K562 (cell line): ENCODE measurements at regions not wholly inside any gene's neighbourhood (a gene's known extent, or its start where the extent isn't known, plus 50 kb on each side); places are given as distances from the start of the nearest gene placed in this dataset.

Source experiments
- ATAC-seq: fragments of 200-7000 bp; cut with Tn5 transposase; 3 replicates; pipeline ENCODE4 v1.9.1; 2020; ENCODE audit warnings: moderate library complexity
- BruUV-seq: library from RNA; stranded (reverse); fragments of 400-500 nt; replicated peaks from 2 replicates; lab custom pipeline; 2021; lab: Mats Ljungman, UMichigan
- CTCF ChIA-PET: fragments of 300-600 bp; formaldehyde crosslinking; extraction: SDS; loops from one replicate; lab custom pipeline; 2021; ENCODE audit warnings: low intra/inter-chr PET ratio; lab: Yijun Ruan, JAX
- POLR2A ChIA-PET: fragments of 300-600, 350-650 bp; sonication (Branson Sonifier 250); formaldehyde crosslinking; extraction: SDS; loops from one replicate; lab custom pipeline; 2021; ENCODE audit warnings: antibody characterized with exemption, inconsistent platforms; lab: Yijun Ruan, JAX
- DNase-seq, 4 experiments: peaks; one replicate each; pipeline versions ENCODE4 v3.0.0 to v3.0.0-alpha.2; 2011 to 2018; ENCODE audit warnings: low spot score in 3 of 4, mixed read lengths in 3 of 4; ENCODE audit errors: extremely low read depth in 1 of 4
- FAIRE-seq: peaks from 2 replicates; lab custom pipeline; 2011; peaks lifted over from hg19 to GRCh38; lab: Jason Lieb, UNC
- H2AFZ ChIP-seq: 2 replicates; pipeline ENCODE4 v1.6.0; 2011; ENCODE audit warnings: low read depth, low read length, control low read depth, inconsistent platforms
- H3K27ac ChIP-seq: fragments of 200-600 bp; 3 replicates; pipeline ENCODE4 v1.8.0; 2011; ENCODE audit warnings: low read depth, mild to moderate bottlenecking, control low read depth, inconsistent platforms, low read length, moderate library complexity, mixed read lengths; ENCODE audit errors: extremely low read depth
- H3K27me3 ChIP-seq, 2 experiments: fragments of 300-600 bp in 1 of 2; 2 replicates in 1 of 2; 3 replicates in 1 of 2; pipeline versions ENCODE4 v1.6.0 to v1.8.0; 2011; ENCODE audit warnings: inconsistent platforms in 2 of 2, low read length in 2 of 2, mild to moderate bottlenecking in 1 of 2, mixed read lengths in 1 of 2, moderate library complexity in 1 of 2; ENCODE audit not compliant: control insufficient read depth in 2 of 2, insufficient read depth in 2 of 2
- H3K36me3 ChIP-seq: fragments of 300-600 bp; 3 replicates; pipeline ENCODE4 v1.8.0; 2011; ENCODE audit warnings: mild to moderate bottlenecking, low read length, inconsistent platforms; ENCODE audit not compliant: control insufficient read depth, insufficient read depth
- H3K4me1 ChIP-seq, 2 experiments: fragments of 200-600 bp in 1 of 2; replicated peaks in 1 of 2; 2 replicates in 1 of 2; 3 replicates in 1 of 2; pipeline versions ENCODE4 v1.5.1 to v1.8.0; 2011; ENCODE audit warnings: inconsistent platforms in 2 of 2, low read length in 2 of 2, mild to moderate bottlenecking in 1 of 2, mixed read lengths in 1 of 2, moderate library complexity in 1 of 2; ENCODE audit not compliant: control insufficient read depth in 2 of 2, insufficient read depth in 2 of 2
- H3K4me2 ChIP-seq: 2 replicates; pipeline ENCODE4 v1.6.1; 2011; ENCODE audit warnings: low read length, control low read depth, inconsistent platforms, mixed read lengths; ENCODE audit not compliant: insufficient read depth
- H3K4me3 ChIP-seq: fragments of 200-600 bp; sonication (generic), shearing (Covaris generic); 2 replicates; pipeline ENCODE4 v1.5.1; 2016; ENCODE audit warnings: control low read depth, inconsistent platforms
- H3K79me2 ChIP-seq: fragments of 200-600 bp; 3 replicates; pipeline ENCODE4 v1.8.0; 2011; ENCODE audit warnings: low read length, inconsistent platforms; ENCODE audit not compliant: control insufficient read depth, insufficient read depth
- H3K9ac ChIP-seq, 2 experiments: 2 replicates each; pipeline versions ENCODE4 v1.6.0 to v1.6.1; 2011; ENCODE audit warnings: low read depth in 2 of 2, low read length in 2 of 2, control low read depth in 1 of 2, inconsistent platforms in 1 of 2, mild to moderate bottlenecking in 1 of 2, mixed read lengths in 1 of 2; ENCODE audit not compliant: insufficient read depth in 1 of 2
- H3K9me1 ChIP-seq: one replicate; pipeline ENCODE4 v1.6.0; 2011; ENCODE audit warnings: inconsistent platforms, mild to moderate bottlenecking, low read length, moderate library complexity; ENCODE audit not compliant: control insufficient read depth, insufficient read depth
- H3K9me3 ChIP-seq: replicated peaks from 2 replicates; pipeline ENCODE4 v1.5.1; 2011; ENCODE audit warnings: low read depth, low read length, inconsistent platforms; ENCODE audit not compliant: control insufficient read depth, insufficient read depth
- H4K20me1 ChIP-seq: replicated peaks from 2 replicates; pipeline ENCODE4 v1.6.1; 2011; ENCODE audit warnings: low read length, inconsistent platforms, mixed read lengths; ENCODE audit not compliant: control insufficient read depth, insufficient read depth
- ATF1 ChIP-seq, 2 experiments: fragments of 450-650 bp in 1 of 2; IDR thresholded peaks; 2 replicates each; pipeline ENCODE4 v1.6.1; 2016; ENCODE audit warnings: missing compliant biosample characterization in 1 of 2, missing genetic modification characterization in 1 of 2
- ELF1 ChIP-seq: fragments of 200-800 bp; sonication (Bioruptor generic); IDR thresholded peaks from 2 replicates; pipeline ENCODE4 v1.6.1; 2016; ENCODE audit warnings: missing genetic modification characterization, missing compliant biosample characterization
- GABPA ChIP-seq: fragments of 200-800 bp; sonication (Bioruptor generic); conservative IDR thresholded peaks from 2 replicates; pipeline ENCODE4 v1.6.1; 2016; ENCODE audit warnings: low read depth, missing genetic modification characterization, missing compliant biosample characterization
- HMGN3 ChIP-seq: IDR thresholded peaks from 2 replicates; pipeline ENCODE4 v1.6.1; 2011; ENCODE audit warnings: borderline replicate concordance, low read depth, mild to moderate bottlenecking, mixed read lengths, low read length; ENCODE audit not compliant: insufficient read length; ENCODE audit errors: extremely low read depth
- ILK ChIP-seq: fragments of 450-650 bp; IDR thresholded peaks from 2 replicates; pipeline ENCODE4 v1.6.1; 2016; ENCODE audit warnings: missing genetic modification characterization, low read depth, mild to moderate bottlenecking, missing compliant biosample characterization, moderate library complexity, borderline replicate concordance
- MED1 ChIP-seq: sonication (generic); formaldehyde crosslinking; IDR thresholded peaks from 2 replicates; pipeline ENCODE4 v1.8.1; 2023; ENCODE audit warnings: missing genetic modification reagents, borderline replicate concordance
- RUNX1 ChIP-seq: sonication (generic); IDR thresholded peaks from 2 replicates; pipeline ENCODE4 v1.6.1; 2016; ENCODE audit warnings: antibody characterized with exemption, low read depth
- TAF9B ChIP-seq: fragments of 450-650 bp; IDR thresholded peaks from 2 replicates; pipeline ENCODE4 v1.6.1; 2018; ENCODE audit warnings: mild to moderate bottlenecking; ENCODE audit not compliant: partially characterized antibody
- TARDBP ChIP-seq: fragments of 450-650 bp; IDR thresholded peaks from 2 replicates; pipeline ENCODE4 v1.6.1; 2016
- TBP ChIP-seq: optimal IDR thresholded peaks from 2 replicates; pipeline ENCODE3; 2011; ENCODE audit warnings: low read depth, low read length, improper control_type of control experiment
- ZFP36 ChIP-seq: fragments of 150-350 bp; IDR thresholded peaks from 2 replicates; pipeline ENCODE4 v1.6.1; 2018; ENCODE audit warnings: low read length, low read depth; ENCODE audit not compliant: partially characterized antibody
- ZNF24 ChIP-seq: fragments of 450-650 bp; IDR thresholded peaks from 2 replicates; pipeline ENCODE4 v1.6.1; 2016
- WGBS: fragments of 100-300 bp; shearing (Covaris generic); methylation state at CpG from one replicate; pipeline ENCODE4 v1.1.6; 2016; ENCODE audit warnings: low coverage, mixed read lengths; ENCODE audit not compliant: insufficient coverage; ENCODE audit errors: missing lambda C conversion rate; 5-methylcytosine and 5-hydroxymethylcytosine counted together
- in situ Hi-C: fragments of 300-500 bp; cut with MboI; formaldehyde crosslinking; loops from 4 replicates; pipeline ENCODE4 v1.15.0; 2018; ENCODE audit warnings: inconsistent platforms, mixed read lengths
- intact Hi-C: fragments of 100-400 bp; cut with micrococcal nuclease; formaldehyde crosslinking; loops from 2 replicates; pipeline ENCODE4 v1.14.2; 2022
- TF ChIP-seq, protein P1 (sequence below): fragments of 450-650 bp; IDR thresholded peaks from 2 replicates; pipeline ENCODE4 v1.6.1; 2016; ENCODE audit warnings: low read depth
- TF ChIP-seq, protein P2 (sequence below): sonication (generic); formaldehyde crosslinking; IDR thresholded peaks from 2 replicates; pipeline ENCODE4 v1.8.1; 2023; ENCODE audit warnings: mild to moderate bottlenecking, missing genetic modification reagents

DNA sequence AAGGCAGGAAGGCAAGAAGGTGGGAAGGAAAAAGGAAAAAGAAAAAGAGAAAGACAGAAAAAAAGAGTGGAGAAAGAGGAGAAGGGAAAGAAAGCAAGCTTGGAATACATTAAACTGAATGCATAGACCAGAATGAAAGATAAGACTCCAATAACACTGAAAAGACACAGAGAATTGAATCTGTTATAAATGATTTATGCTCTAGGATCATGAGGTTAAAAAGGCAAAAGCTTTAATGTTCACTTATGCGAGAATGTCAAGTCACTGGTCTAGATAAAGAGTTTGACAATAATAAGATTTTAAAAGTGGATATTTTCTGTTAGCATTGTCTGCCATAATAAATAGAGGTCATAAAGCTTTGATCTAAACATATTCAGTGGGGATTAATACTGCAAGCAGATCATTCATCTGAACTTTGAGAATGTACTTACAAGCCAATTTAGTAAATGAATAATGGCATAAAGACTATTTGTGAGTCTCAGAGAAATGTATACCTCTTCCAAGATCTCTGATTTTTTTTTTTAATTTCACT is 1069.2 kb upstream of the SLC39A10 start:
- Histone ChIP-seq H4K20me1 (no peaks in the 10 kb centered on the region), H3K27ac (no peak overlapping the region), H3K9me3 (no peaks in the 10 kb centered on the region), H3K4me3 (no peak overlapping the region), H3K4me1 (no peaks in the 10 kb centered on the region), H3K9me1 (no peaks in the 10 kb centered on the region), H3K27me3 (no peaks in the 10 kb centered on the region), H3K36me3 (no peaks in the 10 kb centered on the region), H2AFZ (no peak overlapping the region), H3K9ac (no peak overlapping the region), H3K4me2 (no peak overlapping the region), H3K79me2 (no peaks in the 10 kb centered on the region)
- in situ Hi-C loops (no loop called here), intact Hi-C loops (no loop called here)
- BruUV-seq = no TSS peak
- no peak for FAIRE-seq
- 0% methylated on average over 1 of the region's 1 CpG for WGBS
- no peak for DNase-seq
- ChIA-PET CTCF (no interaction called here), POLR2A (no interaction called here)
- no peak for ATAC-seq
- TF ChIP-seq RUNX1 (no peak), ZNF24 (no peak), ILK (no peak), ATF1 (CRISPR knock-in tag; IDR thresholded peaks at IDR 0.05) (no peak), ATF1 (tag; IDR thresholded peaks at IDR 0.05) (no peak), TBP (no peak), GABPA (tag) (no peak), ZFP36 (no peak), TAF9B (no peak), HMGN3 (no peak), MED1 (no peak), TARDBP (no peak), ELF1 (tag) (no peak)
- TF ChIP-seq, protein P1, sequence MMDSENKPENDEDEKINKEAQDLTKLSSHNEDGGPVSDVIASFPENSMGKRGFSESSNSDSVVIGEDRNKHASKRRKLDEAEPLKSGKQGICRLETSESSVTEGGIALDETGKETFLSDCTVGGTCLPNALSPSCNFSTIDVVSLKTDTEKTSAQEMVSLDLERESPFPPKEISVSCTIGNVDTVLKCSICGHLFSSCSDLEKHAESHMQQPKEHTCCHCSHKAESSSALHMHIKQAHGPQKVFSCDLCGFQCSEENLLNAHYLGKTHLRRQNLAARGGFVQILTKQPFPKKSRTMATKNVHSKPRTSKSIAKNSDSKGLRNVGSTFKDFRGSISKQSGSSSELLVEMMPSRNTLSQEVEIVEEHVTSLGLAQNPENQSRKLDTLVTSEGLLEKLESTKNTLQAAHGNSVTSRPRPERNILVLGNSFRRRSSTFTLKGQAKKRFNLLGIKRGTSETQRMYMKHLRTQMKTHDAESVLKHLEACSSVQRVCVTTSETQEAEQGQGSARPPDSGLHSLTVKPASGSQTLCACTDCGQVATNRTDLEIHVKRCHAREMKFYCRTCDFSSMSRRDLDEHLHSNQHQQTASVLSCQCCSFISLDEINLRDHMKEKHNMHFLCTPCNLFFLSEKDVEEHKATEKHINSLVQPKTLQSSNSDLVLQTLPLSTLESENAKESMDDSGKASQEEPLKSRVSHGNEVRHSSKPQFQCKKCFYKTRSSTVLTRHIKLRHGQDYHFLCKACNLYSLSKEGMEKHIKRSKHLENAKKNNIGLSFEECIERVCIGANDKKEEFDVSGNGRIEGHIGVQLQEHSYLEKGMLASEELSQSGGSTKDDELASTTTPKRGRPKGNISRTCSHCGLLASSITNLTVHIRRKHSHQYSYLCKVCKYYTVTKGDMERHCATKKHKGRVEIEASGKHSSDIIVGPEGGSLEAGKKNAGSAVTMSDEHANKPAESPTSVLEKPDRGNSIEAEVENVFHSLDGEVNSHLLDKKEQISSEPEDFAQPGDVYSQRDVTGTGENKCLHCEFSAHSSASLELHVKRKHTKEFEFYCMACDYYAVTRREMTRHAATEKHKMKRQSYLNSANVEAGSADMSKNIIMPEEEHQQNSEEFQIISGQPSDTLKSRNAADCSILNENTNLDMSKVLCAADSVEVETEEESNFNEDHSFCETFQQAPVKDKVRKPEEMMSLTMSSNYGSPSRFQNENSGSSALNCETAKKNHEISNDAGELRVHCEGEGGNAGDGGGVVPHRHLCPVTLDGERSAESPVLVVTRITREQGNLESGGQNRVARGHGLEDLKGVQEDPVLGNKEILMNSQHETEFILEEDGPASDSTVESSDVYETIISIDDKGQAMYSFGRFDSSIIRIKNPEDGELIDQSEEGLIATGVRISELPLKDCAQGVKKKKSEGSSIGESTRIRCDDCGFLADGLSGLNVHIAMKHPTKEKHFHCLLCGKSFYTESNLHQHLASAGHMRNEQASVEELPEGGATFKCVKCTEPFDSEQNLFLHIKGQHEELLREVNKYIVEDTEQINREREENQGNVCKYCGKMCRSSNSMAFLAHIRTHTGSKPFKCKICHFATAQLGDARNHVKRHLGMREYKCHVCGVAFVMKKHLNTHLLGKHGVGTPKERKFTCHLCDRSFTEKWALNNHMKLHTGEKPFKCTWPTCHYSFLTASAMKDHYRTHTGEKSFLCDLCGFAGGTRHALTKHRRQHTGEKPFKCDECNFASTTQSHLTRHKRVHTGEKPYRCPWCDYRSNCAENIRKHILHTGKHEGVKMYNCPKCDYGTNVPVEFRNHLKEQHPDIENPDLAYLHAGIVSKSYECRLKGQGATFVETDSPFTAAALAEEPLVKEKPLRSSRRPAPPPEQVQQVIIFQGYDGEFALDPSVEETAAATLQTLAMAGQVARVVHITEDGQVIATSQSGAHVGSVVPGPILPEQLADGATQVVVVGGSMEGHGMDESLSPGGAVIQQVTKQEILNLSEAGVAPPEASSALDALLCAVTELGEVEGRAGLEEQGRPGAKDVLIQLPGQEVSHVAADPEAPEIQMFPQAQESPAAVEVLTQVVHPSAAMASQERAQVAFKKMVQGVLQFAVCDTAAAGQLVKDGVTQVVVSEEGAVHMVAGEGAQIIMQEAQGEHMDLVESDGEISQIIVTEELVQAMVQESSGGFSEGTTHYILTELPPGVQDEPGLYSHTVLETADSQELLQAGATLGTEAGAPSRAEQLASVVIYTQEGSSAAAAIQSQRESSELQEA = no peak
- TF ChIP-seq, protein P2, sequence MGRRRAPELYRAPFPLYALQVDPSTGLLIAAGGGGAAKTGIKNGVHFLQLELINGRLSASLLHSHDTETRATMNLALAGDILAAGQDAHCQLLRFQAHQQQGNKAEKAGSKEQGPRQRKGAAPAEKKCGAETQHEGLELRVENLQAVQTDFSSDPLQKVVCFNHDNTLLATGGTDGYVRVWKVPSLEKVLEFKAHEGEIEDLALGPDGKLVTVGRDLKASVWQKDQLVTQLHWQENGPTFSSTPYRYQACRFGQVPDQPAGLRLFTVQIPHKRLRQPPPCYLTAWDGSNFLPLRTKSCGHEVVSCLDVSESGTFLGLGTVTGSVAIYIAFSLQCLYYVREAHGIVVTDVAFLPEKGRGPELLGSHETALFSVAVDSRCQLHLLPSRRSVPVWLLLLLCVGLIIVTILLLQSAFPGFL (CRISPR knock-in tag) = no peak
